ENCODE measurements at regions not wholly inside any gene's neighbourhood (a gene's known extent, or its start where the extent isn't known, plus 50 kb on each side); places are given as distances from the start of the nearest gene placed in this dataset.

DNA sequence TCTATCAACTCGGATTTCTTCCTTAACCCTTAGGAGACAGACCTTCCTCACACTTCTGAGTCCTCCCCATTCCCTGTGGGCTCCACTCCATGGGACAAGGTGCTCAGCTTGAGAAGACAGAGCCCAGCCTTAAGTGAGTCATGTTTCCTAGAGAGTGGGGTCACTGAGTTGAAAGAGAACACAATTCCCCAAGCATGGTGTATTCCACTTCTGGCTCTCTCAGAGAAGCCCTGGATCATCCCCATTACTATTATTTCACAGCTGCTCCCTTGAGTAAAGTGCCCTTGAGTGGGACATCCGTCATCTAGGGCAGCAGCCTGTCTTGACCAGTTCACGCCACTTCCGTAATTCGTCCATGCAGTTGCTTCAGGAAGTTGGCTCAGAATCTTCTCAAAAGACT, 604.8 kb downstream of the BNC2 start:
- TF ChIP-seq, protein P1, sequence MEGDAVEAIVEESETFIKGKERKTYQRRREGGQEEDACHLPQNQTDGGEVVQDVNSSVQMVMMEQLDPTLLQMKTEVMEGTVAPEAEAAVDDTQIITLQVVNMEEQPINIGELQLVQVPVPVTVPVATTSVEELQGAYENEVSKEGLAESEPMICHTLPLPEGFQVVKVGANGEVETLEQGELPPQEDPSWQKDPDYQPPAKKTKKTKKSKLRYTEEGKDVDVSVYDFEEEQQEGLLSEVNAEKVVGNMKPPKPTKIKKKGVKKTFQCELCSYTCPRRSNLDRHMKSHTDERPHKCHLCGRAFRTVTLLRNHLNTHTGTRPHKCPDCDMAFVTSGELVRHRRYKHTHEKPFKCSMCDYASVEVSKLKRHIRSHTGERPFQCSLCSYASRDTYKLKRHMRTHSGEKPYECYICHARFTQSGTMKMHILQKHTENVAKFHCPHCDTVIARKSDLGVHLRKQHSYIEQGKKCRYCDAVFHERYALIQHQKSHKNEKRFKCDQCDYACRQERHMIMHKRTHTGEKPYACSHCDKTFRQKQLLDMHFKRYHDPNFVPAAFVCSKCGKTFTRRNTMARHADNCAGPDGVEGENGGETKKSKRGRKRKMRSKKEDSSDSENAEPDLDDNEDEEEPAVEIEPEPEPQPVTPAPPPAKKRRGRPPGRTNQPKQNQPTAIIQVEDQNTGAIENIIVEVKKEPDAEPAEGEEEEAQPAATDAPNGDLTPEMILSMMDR (conservative IDR thresholded peaks at IDR 0.05 in 1 of 2, IDR thresholded peaks at IDR 0.05 in 1 of 2; ENCODE audit: extremely low read depth in 1 of 2, insufficient read depth in 1 of 2, low read depth in 1 of 2, low read length in 2 of 2), result no peak
- TF ChIP-seq EZH2 (IDR thresholded peaks at IDR 0.05; ENCODE audit: borderline replicate concordance, low read length), result no peak

All from mammary epithelial cell (primary cell).